ENCODE measurements at regions not wholly inside any gene's neighbourhood (a gene's known extent, or its start where the extent isn't known, plus 50 kb on each side); places are given as distances from the start of the nearest gene placed in this dataset.

DNA sequence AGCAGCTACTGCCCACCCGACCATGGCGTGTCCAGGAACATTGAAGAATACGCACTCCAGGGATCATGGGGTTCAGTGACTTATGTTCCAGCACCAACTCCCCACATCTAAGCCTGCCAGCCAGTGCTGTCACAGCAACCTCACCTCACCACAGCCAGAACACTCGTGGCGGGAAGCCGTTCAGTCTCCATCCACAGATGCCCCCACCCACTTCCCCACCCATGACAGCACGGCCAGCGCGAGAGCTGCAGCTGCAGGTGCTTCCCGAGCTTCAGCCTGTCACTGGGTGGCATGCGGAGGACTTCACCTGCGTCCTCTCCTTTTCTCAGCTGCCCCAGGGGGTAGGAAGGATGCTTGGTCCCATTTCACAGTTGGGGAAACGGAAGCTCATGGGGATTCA lies 50.3 kb downstream of the RBFOX3 start:
- Histone ChIP-seq H3K27ac (no peak overlapping the region), H3K4me3 (no peak overlapping the region), H3K4me1 (no peaks in the 10 kb centered on the region), H3K27me3 (peaks cover 10 to 78% (median 29%) of the 10 kb centered on the region in 9 donors), H3K9me3 (no peaks in the 10 kb centered on the region), H3K36me3 (no peaks in the 10 kb centered on the region)
- 79 to 83% (median 81%) methylated on average over 13 of the region's 13 CpGs for WGBS, 4 donors
- intact Hi-C loops (cut with DNase I): no loop called here
- no peak for ATAC-seq
- TF ChIP-seq POLR2A (IDR thresholded peaks at IDR 0.05): no peak
- TF ChIP-seq, protein P1, sequence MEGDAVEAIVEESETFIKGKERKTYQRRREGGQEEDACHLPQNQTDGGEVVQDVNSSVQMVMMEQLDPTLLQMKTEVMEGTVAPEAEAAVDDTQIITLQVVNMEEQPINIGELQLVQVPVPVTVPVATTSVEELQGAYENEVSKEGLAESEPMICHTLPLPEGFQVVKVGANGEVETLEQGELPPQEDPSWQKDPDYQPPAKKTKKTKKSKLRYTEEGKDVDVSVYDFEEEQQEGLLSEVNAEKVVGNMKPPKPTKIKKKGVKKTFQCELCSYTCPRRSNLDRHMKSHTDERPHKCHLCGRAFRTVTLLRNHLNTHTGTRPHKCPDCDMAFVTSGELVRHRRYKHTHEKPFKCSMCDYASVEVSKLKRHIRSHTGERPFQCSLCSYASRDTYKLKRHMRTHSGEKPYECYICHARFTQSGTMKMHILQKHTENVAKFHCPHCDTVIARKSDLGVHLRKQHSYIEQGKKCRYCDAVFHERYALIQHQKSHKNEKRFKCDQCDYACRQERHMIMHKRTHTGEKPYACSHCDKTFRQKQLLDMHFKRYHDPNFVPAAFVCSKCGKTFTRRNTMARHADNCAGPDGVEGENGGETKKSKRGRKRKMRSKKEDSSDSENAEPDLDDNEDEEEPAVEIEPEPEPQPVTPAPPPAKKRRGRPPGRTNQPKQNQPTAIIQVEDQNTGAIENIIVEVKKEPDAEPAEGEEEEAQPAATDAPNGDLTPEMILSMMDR (IDR thresholded peaks at IDR 0.05): no peak
- DNase-seq: no peak

DNA sequence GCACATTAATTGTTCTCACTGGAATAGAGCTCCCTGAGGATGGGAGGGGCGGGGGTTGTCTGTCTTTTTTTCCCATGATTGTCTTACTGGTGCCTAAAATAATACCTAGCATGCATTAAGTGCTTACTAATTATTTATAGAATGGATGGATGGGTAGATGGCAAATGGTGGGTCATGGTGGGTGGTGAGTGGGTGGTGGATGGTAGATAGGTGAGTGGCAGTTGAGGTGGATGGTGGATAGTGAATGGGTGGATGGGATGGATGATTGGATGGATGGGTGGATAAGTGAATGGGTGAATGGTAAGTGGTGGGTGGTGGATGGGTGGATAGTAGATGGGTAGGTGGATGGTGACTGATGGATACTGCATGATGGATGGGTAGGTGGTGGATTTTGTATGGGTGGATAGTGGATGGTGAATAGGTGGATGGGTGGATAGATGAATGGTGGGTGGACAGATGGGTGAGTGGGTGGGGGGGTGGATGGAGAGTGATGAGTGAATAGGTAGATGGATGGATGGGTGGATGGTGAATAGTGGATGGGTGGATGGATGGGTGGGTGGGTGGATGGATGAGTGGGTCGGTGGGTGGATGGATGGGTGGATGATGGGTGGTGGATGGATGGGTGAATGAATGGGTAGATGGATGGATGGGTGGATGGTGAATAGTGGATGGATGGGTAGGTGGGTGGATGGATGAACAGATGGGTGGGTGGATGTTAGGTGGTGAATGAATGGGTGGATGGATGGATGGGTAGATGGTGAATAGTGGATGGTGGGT lies 51.6 kb downstream of the RBFOX3 start:
- intact Hi-C loops (cut with DNase I): no loop called here
- WGBS, 4 donors: 88 to 98% (median 91%) methylated on average over 2 of the region's 2 CpGs
- Histone ChIP-seq H3K9me3 (no peaks in the 10 kb centered on the region), H3K4me1 (no peaks in the 10 kb centered on the region), H3K36me3 (no peaks in the 10 kb centered on the region), H3K27ac (no peak overlapping the region), H3K27me3 (peaks cover 10 to 73% (median 29%) of the 10 kb centered on the region in 9 donors), H3K4me3 (no peak overlapping the region)
- no peak for DNase-seq
- no peak for ATAC-seq
- no peak for TF ChIP-seq POLR2A (IDR thresholded peaks at IDR 0.05)
- TF ChIP-seq, protein P1 (IDR thresholded peaks at IDR 0.05): no peak

DNA sequence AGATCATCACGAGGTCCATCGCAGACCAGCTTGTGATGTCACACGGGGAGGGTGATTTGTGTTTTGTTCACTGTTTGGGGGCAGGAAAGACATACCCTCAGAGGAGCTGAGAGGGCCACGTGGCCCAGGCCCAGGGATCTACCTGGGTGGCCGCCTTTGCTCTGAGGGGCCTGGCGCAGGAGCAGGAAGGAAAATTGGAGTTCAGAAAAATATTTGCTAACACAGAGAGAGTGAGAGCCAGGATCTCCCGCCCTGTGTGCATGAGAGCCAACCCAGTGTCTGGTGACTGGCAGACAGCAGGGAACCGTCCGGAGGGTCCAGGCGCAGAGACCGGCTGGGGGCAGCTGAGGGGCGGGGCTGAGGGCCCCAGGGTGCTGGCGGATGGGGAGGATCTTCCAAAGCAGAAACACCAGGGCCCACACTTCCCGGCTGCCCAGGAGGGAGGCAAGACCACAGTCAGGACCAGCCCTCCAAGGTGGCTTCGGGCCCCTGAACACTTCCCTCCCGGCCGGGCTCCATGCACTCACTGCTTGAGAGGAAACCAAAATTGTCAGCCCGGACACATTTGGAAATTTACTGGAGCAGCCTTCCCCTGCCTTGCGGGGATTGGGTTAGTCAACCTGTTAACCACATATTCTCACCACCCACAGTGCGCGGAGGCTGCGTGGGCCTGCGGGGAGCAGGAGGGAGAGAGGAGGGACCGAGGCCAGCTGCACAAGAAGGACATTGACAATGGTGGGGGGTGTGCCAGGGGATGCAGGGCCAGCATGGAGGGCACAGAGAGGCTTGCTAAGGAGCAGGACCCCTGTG lies 52.6 kb downstream of the RBFOX3 start:
- H3K9me3 ChIP-seq: peaks cover 0 to 6% (median 0%) of the 10 kb centered on the region in 12 donors
- H3K36me3 ChIP-seq: no peaks in the 10 kb centered on the region
- DNase-seq (no peak), ATAC-seq (no peak)
- no peak for TF ChIP-seq POLR2A (IDR thresholded peaks at IDR 0.05)
- TF ChIP-seq, protein P1 (IDR thresholded peaks at IDR 0.05): no peak
- intact Hi-C loops (cut with DNase I): no loop called here
- H3K4me1 ChIP-seq: no peaks in the 10 kb centered on the region
- H3K27ac ChIP-seq: no peak overlapping the region
- no peak overlapping the region for H3K4me3 ChIP-seq
- 54 to 63% (median 59%) methylated on average over 22 to 24 of the region's 24 CpGs for WGBS, 4 donors
- peaks cover 10 to 63% (median 29%) of the 10 kb centered on the region in 9 donors for H3K27me3 ChIP-seq
